ENCODE measurements at regions not wholly inside any gene's neighbourhood (a gene's known extent, or its start where the extent isn't known, plus 50 kb on each side); places are given as distances from the start of the nearest gene placed in this dataset.

DNA sequence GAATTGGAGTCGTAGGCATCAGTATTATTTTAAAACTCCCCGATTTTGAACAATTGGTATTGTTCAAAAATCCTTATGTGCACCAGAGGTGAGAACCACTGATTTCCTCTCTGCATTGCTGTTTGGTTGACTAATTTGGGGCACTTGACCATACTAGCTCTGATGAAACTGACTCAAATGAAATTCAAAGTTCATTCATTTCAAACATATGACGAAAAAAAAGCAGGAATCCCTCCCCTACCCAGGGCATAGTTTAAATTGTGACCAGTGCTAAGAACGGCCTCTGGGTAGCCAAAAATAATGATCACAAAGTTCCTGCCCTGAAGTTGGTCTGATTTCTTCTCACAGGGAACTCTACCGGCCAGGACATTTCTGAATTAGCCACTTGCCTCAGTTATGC, 75.7 kb upstream of the EGFL6 start:
- Histone ChIP-seq H3K9me3 (no peaks in the 10 kb centered on the region), H3K36me3 (ENCODE audit: low read depth) (no peaks in the 10 kb centered on the region), H3K4me3 (no peak overlapping the region), H3K4me1 (ENCODE audit: low read depth) (no peaks in the 10 kb centered on the region)
- no peak for TF ChIP-seq CTCF (IDR thresholded peaks at IDR 0.05)
- intact Hi-C loops (cut with DNase I, micrococcal nuclease): no loop called here
- DNase-seq (no peak), ATAC-seq (no peak)

DNA sequence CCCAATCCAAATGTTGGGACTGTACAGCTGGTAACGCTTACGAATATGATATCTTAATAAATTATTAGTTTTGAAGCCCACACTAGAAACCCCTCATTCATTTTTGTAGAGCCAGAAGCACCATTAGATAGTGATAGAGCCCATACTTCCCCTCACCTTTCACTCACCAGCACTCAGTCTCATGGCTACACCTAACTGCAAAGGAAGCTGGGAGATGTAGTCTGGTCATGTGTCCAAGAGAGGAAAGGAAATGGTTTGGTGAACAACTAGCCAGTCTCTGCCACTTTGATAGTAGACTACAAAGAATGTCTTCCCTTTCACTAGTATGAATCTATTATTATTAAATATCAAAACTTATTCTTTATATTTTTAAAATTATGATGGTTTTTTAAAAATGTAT, 77.1 kb upstream of the EGFL6 start:
- intact Hi-C loops (cut with DNase I, micrococcal nuclease): no loop called here
- peak; percentile 49 for ATAC-seq
- Histone ChIP-seq H3K9me3 (no peaks in the 10 kb centered on the region), H3K36me3 (ENCODE audit: low read depth) (no peaks in the 10 kb centered on the region), H3K4me3 (no peak overlapping the region), H3K4me1 (ENCODE audit: low read depth) (no peaks in the 10 kb centered on the region)
- TF ChIP-seq CTCF (IDR thresholded peaks at IDR 0.05): no peak
- no peak for DNase-seq

GRCh38 chrX:13491061-13491460, 78.3 kb upstream of the EGFL6 start:
- no peaks in the 10 kb centered on the region for H3K9me3 ChIP-seq
- no peaks in the 10 kb centered on the region for H3K36me3 ChIP-seq (ENCODE audit: low read depth)
- H3K4me3 ChIP-seq: no peak overlapping the region
- DNase-seq (no peak), ATAC-seq (no peak)
- no peak for TF ChIP-seq CTCF (IDR thresholded peaks at IDR 0.05)
- intact Hi-C loops (cut with DNase I, micrococcal nuclease): no loop called here
- no peaks in the 10 kb centered on the region for H3K4me1 ChIP-seq (ENCODE audit: low read depth)

- TF ChIP-seq CTCF (IDR thresholded peaks at IDR 0.05): no peak
- H3K4me3 ChIP-seq: no peak overlapping the region
- DNase-seq: peak in 2 of 3 donors; percentile 36 to 40
- intact Hi-C loops (cut with DNase I, micrococcal nuclease): loop anchor here (5.0 to 10.0 kb wide), 2 partner anchors 397 to 515 kb away; partner anchors contain the start of gene TMSB4X (in 1 of the 2)
- ATAC-seq: peak; percentile 24
- H3K4me1 ChIP-seq (ENCODE audit: low read depth): peaks cover 3% of the 10 kb centered on the region
- H3K36me3 ChIP-seq (ENCODE audit: low read depth): no peaks in the 10 kb centered on the region
- H3K9me3 ChIP-seq: no peaks in the 10 kb centered on the region
Measured at GRCh38 chrX:13489454-13489853, 79.9 kb upstream of the EGFL6 start.

DNA sequence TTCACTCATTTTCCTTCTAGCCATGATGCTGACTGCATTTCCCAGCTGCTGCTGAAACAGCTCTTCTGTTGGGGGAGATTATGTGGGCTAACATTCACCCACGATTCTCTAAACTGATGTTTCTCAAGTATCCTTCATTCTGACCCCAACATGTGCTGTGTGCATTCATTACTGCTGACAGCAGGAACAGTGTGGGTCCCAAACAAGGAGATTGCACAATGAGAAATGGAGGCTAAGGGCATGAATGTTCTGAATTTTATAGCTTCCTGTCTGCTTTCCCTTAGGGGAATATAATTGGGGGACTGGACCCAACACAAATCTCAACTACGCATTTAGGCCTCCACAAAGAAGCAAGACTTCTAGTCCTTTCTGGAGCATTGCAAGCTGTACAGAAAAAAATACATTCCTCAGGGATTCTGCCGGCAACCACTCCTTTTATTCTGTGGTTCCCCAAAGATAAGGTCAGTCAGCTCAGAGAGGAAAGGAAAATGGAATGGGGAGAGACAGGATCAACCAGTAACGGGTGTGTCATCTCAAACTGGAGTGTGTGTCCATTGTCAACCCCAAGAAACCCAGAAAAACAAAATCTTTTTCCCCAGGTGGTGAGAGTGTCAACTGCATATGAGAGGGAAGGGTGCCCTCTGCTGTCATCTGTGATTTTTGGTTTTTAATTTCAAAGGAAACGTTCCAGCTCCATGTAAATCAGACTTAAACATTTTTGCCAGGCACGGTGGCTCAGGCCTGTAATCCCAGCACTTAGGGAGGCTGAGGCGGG, 81.5 kb upstream of the EGFL6 start:
- H3K36me3 ChIP-seq (ENCODE audit: low read depth): no peaks in the 10 kb centered on the region
- peaks cover 3% of the 10 kb centered on the region for H3K4me1 ChIP-seq (ENCODE audit: low read depth)
- no peak for TF ChIP-seq CTCF (IDR thresholded peaks at IDR 0.05)
- DNase-seq (peak in 1 of 3 donors; percentile 85), ATAC-seq (peak; percentile 75)
- no peaks in the 10 kb centered on the region for H3K9me3 ChIP-seq
- H3K4me3 ChIP-seq: no peak overlapping the region
- intact Hi-C loops (cut with DNase I, micrococcal nuclease): loop anchor here (5.0 to 10.0 kb wide), 2 partner anchors 396 to 513 kb away; partner anchors contain the start of gene TMSB4X (in 1 of the 2)
